ENCODE measurements at regions not wholly inside any gene's neighbourhood (a gene's known extent, or its start where the extent isn't known, plus 50 kb on each side); places are given as distances from the start of the nearest gene placed in this dataset.

DNA sequence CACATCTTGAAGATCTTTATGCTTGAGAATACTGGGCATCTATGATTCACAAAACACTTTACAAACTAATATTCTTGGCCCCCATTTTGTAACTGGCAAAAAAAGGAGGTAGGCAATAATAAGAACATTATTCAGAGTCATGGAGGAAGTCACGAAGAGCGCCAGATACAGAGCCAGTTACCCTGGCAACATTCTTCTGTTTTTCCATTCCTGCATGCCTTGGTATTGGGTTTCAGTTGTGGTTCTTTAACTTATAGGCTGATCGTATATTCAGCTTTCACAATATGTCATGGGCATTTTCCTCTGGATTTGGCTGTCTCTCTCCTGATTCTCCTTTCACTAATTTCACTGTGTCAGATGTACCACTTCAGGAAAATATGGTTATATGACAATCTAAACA is 234.7 kb downstream of the HRH4 start:
- no CpG with 5 or more reads among the region's 3 CpGs for WGBS (ENCODE audit: extremely low coverage, insufficient read length, low lambda C conversion rate)
- Mint-ChIP-seq H3K27me3 (ENCODE audit: low read depth) (peaks cover 3% of the 10 kb centered on the region; the same call in 1 of the 2 replicates), H3K27ac (no peak overlapping the region), H3K4me1 (no peaks in the 10 kb centered on the region), H3K4me3 (no peak overlapping the region), H3K9me3 (peaks cover 23 to 26% of the 10 kb centered on the region in 2 experiments), H3K36me3 (ENCODE audit: insufficient read depth in 1 of 3, low read depth in 3 of 3) (peaks cover 5 to 18% (median 5%) of the 10 kb centered on the region in 3 experiments; a peak in 4 of 7 replicates)
- Histone ChIP-seq H3K79me2 (ENCODE audit: insufficient read depth, low read length) (no peaks in the 10 kb centered on the region), H3K4ac (ENCODE audit: low read depth, low read length) (no peak overlapping the region), H3T11ph (ENCODE audit: low read length) (no peak overlapping the region), H2BK15ac (ENCODE audit: low read depth, low read length) (no peak overlapping the region), H3K4me2 (ENCODE audit: insufficient read depth, insufficient read length, low read length) (no peak overlapping the region), H3K4me1 (ENCODE audit: insufficient read depth, low read length) (no peaks in the 10 kb centered on the region), H4K8ac (replicated peaks; ENCODE audit: insufficient read length, low read depth, low read length) (no peak overlapping the region), H4K5ac (ENCODE audit: insufficient read length, low read depth, low read length) (no peak overlapping the region), H3K56ac (ENCODE audit: insufficient read length, low read depth, low read length) (no peak overlapping the region), H2BK20ac (ENCODE audit: low read depth, low read length, poor library complexity, severe bottlenecking) (no peak overlapping the region), H2BK12ac (ENCODE audit: insufficient read length, low read depth, low read length) (no peak overlapping the region), H3K79me1 (ENCODE audit: insufficient read depth, low read depth, low read length, poor library complexity, severe bottlenecking) (no peaks in the 10 kb centered on the region), H3K23ac (ENCODE audit: insufficient read length, low read depth, low read length) (no peak overlapping the region), H3K14ac (ENCODE audit: insufficient read depth, low read length) (no peak overlapping the region), H3K9ac (ENCODE audit: extremely low read depth, insufficient read length, low read length) (no peak overlapping the region), H2AFZ (ENCODE audit: low read length) (no peak overlapping the region), H4K20me1 (ENCODE audit: control insufficient read depth, insufficient read depth, insufficient read length) (no peaks in the 10 kb centered on the region), H2BK5ac (ENCODE audit: insufficient read length, low read length) (no peak overlapping the region), H3K23me2 (ENCODE audit: insufficient read length, low read depth, low read length, poor library complexity, severe bottlenecking) (no peaks in the 10 kb centered on the region), H2BK120ac (ENCODE audit: low read depth, low read length, poor library complexity, severe bottlenecking) (no peak overlapping the region), H2AK5ac (ENCODE audit: insufficient read length, low read length) (no peak overlapping the region), H3K9me3 (ENCODE audit: control insufficient read depth, low read depth, low read length) (no peaks in the 10 kb centered on the region), H3K27me3 (ENCODE audit: insufficient read depth, low read length) (no peaks in the 10 kb centered on the region), H3K27ac (ENCODE audit: insufficient read length, low read depth, low read length) (no peak overlapping the region), H3K18ac (ENCODE audit: insufficient read length, low read depth, low read length) (no peak overlapping the region), H4K91ac (ENCODE audit: insufficient read length, low read depth, low read length) (no peak overlapping the region)
- no peak for DNase-seq
- TF ChIP-seq, protein P1, sequence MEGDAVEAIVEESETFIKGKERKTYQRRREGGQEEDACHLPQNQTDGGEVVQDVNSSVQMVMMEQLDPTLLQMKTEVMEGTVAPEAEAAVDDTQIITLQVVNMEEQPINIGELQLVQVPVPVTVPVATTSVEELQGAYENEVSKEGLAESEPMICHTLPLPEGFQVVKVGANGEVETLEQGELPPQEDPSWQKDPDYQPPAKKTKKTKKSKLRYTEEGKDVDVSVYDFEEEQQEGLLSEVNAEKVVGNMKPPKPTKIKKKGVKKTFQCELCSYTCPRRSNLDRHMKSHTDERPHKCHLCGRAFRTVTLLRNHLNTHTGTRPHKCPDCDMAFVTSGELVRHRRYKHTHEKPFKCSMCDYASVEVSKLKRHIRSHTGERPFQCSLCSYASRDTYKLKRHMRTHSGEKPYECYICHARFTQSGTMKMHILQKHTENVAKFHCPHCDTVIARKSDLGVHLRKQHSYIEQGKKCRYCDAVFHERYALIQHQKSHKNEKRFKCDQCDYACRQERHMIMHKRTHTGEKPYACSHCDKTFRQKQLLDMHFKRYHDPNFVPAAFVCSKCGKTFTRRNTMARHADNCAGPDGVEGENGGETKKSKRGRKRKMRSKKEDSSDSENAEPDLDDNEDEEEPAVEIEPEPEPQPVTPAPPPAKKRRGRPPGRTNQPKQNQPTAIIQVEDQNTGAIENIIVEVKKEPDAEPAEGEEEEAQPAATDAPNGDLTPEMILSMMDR (conservative IDR thresholded peaks at IDR 0.05) = no peak
